ENCODE measurements at regions not wholly inside any gene's neighbourhood (a gene's known extent, or its start where the extent isn't known, plus 50 kb on each side); places are given as distances from the start of the nearest gene placed in this dataset.

DNA sequence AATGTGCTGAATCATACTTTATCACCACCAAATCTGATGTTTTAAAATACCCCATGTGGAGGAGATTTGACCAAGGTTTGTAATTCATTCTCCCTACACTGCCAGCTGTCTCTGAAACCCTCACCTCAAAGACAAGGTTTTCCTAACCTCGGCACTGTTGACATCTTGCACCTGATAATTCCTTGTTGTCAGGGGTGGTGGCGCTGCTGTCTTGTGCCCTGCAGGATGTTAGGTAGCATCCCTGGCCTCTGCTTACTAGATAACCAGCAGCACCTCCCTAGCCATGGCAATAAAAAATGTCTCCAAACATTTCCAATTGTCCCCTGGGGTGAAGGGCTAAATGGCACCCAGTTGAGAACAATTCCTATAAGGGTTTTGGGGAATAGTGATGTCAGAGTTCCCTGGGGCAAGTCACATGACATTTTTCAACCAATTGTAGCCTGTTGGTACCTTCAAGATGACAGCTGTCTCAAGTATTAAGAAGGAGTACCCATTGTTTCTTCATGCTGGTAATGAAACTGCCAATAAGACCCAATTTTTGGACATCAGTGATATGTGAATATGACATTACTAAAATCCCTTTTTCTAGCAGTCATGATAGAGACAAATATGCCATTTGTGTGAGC lies 160.6 kb upstream of the PLCXD3 start:
- TF ChIP-seq, protein P1, sequence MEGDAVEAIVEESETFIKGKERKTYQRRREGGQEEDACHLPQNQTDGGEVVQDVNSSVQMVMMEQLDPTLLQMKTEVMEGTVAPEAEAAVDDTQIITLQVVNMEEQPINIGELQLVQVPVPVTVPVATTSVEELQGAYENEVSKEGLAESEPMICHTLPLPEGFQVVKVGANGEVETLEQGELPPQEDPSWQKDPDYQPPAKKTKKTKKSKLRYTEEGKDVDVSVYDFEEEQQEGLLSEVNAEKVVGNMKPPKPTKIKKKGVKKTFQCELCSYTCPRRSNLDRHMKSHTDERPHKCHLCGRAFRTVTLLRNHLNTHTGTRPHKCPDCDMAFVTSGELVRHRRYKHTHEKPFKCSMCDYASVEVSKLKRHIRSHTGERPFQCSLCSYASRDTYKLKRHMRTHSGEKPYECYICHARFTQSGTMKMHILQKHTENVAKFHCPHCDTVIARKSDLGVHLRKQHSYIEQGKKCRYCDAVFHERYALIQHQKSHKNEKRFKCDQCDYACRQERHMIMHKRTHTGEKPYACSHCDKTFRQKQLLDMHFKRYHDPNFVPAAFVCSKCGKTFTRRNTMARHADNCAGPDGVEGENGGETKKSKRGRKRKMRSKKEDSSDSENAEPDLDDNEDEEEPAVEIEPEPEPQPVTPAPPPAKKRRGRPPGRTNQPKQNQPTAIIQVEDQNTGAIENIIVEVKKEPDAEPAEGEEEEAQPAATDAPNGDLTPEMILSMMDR (conservative IDR thresholded peaks at IDR 0.05) = no peak
- no peak for TF ChIP-seq ZFX (IDR thresholded peaks at IDR 0.05)
